Right lobe of liver (tissue), 4 donors: ENCODE measurements at regions not wholly inside any gene's neighbourhood (a gene's known extent, or its start where the extent isn't known, plus 50 kb on each side); places are given as distances from the start of the nearest gene placed in this dataset.
"Not testable (repeated sequence)": the region's sequence is repeated elsewhere in the genome, so short reads cannot be mapped to it uniquely, and the experiment has no call there.

Experiments used
- CTCF ChIP-seq, 4 donors: fragments of 200-600 bp in 3 of 4; fragments of 450-650 bp in 1 of 4; IDR thresholded peaks; one replicate each; pipeline versions ENCODE4 v1.5.1 to v1.8.0; 2016 to 2022; ENCODE audit warnings: antibody characterized with exemption in 4 of 4, mild to moderate bottlenecking in 2 of 4
- POLR2A ChIP-seq: fragments of 450-650 bp; IDR thresholded peaks from one replicate; pipeline ENCODE4 v1.6.1; 2017; ENCODE audit warnings: antibody characterized with exemption, mild to moderate bottlenecking
- donor health status: DM: no; HTN: no; CAD: no.
- donor health status: DM: no; HTN: no; CAD: no.
- donor health status: DM: no; HTN: yes; CAD: no.

- TF ChIP-seq CTCF (IDR thresholded peaks at IDR 0.05); POLR2A: not testable (repeated sequence)
Measured at GRCh38 chr2:196526981-196527725, 112.4 kb upstream of the CCDC150 start.
